HFFc6 (cell line): ENCODE measurements at regions not wholly inside any gene's neighbourhood (a gene's known extent, or its start where the extent isn't known, plus 50 kb on each side); places are given as distances from the start of the nearest gene placed in this dataset.

ENCODE experiments used
- DNase-seq: peaks from one replicate; pipeline ENCODE4 v3.0.0-alpha.2; 2018
- H3K27ac Mint-ChIP-seq: 2 replicates; pipeline ENCODE4 v1.8.0; 2020; ENCODE audit warnings: mild to moderate bottlenecking, mixed read lengths
- H3K27me3 Mint-ChIP-seq: 2 replicates; pipeline ENCODE4 v1.8.0; 2021; ENCODE audit warnings: mild to moderate bottlenecking, moderate library complexity, mixed read lengths; ENCODE audit not compliant: insufficient read depth
- H3K36me3 Mint-ChIP-seq: 2 replicates; pipeline ENCODE4 v1.8.0; 2021; ENCODE audit warnings: low read depth, mixed read lengths
- H3K4me1 Mint-ChIP-seq: 2 replicates; pipeline ENCODE4 v1.8.0; 2020; ENCODE audit warnings: low read depth, mixed read lengths
- H3K4me3 Mint-ChIP-seq: 2 replicates; pipeline ENCODE4 v1.8.0; 2020; ENCODE audit warnings: mild to moderate bottlenecking, moderate library complexity, mixed read lengths
- H3K9me3 Mint-ChIP-seq: 2 replicates; pipeline ENCODE4 v1.8.0; 2020; ENCODE audit warnings: mild to moderate bottlenecking, mixed read lengths
- TF ChIP-seq, protein P1 (sequence below): fragments of 200-600 bp; sonication (generic); IDR thresholded peaks from 2 replicates; pipeline ENCODE4 v1.5.0; 2021; ENCODE audit warnings: antibody characterized with exemption, mild to moderate bottlenecking

DNA sequence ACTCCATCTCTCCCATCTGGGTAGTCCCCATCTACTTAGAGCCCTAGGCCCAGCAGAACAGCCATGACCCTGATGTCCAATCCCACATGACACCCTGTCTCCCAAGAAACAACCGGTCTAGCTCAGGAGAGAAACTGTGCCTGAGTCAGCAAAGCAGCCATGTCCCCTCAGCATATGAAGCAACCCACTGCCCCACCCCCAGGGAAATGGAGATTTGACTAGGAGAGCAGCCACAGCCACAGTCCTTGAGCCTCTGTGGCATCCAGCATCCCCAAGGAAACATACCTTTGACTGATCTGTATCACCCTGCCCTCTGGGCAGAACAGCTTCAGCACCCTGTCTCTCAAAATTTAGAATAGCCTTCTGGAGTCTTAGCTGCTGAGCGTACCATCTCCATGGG lies 641.9 kb upstream of the FBXO33 start:
- TF ChIP-seq, protein P1, sequence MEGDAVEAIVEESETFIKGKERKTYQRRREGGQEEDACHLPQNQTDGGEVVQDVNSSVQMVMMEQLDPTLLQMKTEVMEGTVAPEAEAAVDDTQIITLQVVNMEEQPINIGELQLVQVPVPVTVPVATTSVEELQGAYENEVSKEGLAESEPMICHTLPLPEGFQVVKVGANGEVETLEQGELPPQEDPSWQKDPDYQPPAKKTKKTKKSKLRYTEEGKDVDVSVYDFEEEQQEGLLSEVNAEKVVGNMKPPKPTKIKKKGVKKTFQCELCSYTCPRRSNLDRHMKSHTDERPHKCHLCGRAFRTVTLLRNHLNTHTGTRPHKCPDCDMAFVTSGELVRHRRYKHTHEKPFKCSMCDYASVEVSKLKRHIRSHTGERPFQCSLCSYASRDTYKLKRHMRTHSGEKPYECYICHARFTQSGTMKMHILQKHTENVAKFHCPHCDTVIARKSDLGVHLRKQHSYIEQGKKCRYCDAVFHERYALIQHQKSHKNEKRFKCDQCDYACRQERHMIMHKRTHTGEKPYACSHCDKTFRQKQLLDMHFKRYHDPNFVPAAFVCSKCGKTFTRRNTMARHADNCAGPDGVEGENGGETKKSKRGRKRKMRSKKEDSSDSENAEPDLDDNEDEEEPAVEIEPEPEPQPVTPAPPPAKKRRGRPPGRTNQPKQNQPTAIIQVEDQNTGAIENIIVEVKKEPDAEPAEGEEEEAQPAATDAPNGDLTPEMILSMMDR, result no peak
- Mint-ChIP-seq H3K27me3 (peaks cover 1% of the 10 kb centered on the region; the same call in 1 of the 2 replicates), H3K9me3 (peaks cover 37% of the 10 kb centered on the region), H3K27ac (no peak overlapping the region), H3K36me3 (no peaks in the 10 kb centered on the region), H3K4me3 (no peak overlapping the region), H3K4me1 (no peaks in the 10 kb centered on the region)
- no peak for DNase-seq

DNA sequence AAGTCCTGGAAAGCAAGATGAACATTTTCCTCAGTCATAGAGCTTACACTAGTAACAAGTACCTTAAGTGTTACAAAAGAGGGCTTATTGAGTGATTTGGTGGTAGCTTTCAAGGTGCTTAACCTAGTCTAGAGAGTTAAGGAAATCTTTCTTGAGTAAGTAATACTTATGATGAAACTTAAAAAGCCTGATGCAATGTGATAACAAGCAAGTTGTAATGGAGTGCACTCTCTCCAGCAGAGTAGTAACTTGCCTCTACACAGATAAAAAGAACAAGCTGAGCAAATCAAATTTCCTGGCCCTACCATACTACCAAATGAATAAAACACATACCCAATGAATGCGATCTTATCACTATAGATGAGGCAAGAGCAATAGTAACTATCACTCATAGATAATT lies 639.9 kb upstream of the FBXO33 start:
- Mint-ChIP-seq H3K4me1 (no peaks in the 10 kb centered on the region), H3K36me3 (no peaks in the 10 kb centered on the region), H3K4me3 (no peak overlapping the region), H3K27ac (no peak overlapping the region), H3K27me3 (peaks cover 1% of the 10 kb centered on the region; the same call in 1 of the 2 replicates), H3K9me3 (peaks cover 37% of the 10 kb centered on the region)
- DNase-seq, result no peak
- TF ChIP-seq, protein P1, result no peak

DNA sequence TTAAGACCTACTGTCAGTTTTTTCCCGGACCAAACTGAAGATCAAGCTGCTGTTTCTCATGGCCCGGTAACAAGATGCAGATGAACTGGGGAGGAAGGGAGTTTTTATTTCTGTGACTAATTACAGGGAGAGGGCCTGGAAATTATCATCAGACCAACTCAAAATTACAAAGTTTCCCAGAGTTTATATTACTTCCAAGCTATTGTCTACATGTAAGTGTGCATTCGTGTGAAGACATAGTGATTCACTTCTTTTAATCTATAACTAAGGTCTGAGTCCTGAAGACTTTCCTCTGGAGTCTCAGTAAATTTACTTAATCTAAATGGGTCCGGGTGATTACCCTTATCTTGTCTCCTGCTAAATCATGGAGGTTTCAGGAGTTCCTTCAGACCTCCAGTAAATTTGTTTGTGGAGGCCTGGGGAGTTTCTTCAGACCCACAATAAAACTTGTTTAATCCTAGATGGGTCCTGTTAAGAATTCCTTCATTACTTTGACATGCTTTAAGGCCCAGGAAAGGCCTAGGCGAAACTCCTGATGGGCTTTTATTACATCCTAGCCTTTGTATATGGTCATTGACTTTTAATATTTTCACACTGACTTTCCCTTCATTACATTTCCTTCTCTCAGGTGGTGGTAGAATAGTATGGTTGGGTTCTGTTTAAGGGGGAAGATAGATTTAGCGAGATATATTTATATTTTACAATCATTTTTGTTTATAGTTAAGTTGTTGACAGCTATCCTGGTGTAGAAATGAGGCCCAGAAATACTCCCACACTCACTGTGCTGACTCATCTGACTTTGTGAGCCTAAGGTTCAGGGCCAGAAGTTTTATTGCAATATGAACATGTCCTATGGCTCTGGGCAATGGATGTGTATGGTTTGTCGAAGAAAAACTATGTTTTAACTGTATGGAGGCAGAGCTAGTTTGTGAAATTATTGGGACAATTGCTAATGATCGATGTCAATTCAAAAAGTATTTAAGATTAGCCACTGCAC lies 627.0 kb upstream of the FBXO33 start:
- Mint-ChIP-seq H3K36me3 (no peaks in the 10 kb centered on the region), H3K27ac (no peak overlapping the region), H3K4me1 (no peaks in the 10 kb centered on the region), H3K4me3 (no peak overlapping the region), H3K27me3 (no peaks in the 10 kb centered on the region), H3K9me3 (peaks cover 28% of the 10 kb centered on the region)
- no peak for DNase-seq
- TF ChIP-seq, protein P1, result no peak

DNA sequence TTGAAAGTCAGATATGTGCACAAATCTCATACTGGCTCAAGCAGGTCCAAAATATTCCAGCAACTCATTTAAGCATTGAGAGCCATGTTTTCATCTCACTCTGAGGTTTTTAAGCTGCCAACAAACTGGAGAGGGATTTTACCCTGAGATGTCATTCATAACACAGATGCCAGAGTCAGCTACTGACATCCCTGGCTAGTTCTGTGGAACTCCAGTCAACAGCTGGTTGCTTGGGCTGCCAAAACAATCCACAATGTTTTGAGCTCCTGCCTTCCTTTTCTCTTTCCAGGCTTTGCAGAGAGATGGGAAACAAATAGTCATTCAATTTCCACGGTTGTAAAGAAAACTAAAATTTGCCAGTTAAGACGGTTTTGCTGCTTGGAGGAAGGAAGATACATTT lies 621.2 kb upstream of the FBXO33 start:
- TF ChIP-seq, protein P1, result no peak
- H3K4me3 Mint-ChIP-seq, result no peak overlapping the region
- H3K27ac Mint-ChIP-seq, result no peak overlapping the region
- no peaks in the 10 kb centered on the region for H3K36me3 Mint-ChIP-seq
- no peaks in the 10 kb centered on the region for H3K4me1 Mint-ChIP-seq
- no peak for DNase-seq
- peaks cover 34% of the 10 kb centered on the region for H3K9me3 Mint-ChIP-seq
- H3K27me3 Mint-ChIP-seq, result no peaks in the 10 kb centered on the region

DNA sequence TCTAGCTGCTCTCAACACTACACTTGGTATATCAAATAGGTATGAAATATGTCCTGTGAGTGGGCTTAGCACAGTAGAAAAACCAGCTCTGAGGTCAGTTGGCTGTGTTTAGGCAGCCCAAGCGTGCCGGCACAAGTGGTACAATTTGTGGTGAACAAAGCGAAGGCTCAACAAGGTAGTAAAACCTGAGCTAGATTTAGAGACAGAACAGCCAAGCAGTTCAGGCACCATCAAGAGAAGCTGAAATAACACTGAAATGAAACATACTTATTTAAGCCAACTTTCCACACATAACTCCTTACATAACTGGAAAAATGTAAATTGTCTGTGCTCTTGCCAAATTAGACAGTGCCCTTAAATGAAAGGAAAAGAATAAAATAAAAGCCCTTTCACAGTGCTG lies 596.8 kb upstream of the FBXO33 start:
- Mint-ChIP-seq H3K36me3 (no peaks in the 10 kb centered on the region; the same call in 1 of the 2 replicates), H3K27ac (no peak overlapping the region), H3K27me3 (no peaks in the 10 kb centered on the region), H3K4me3 (no peak overlapping the region), H3K9me3 (peaks cover 34% of the 10 kb centered on the region), H3K4me1 (no peaks in the 10 kb centered on the region)
- no peak for DNase-seq
- TF ChIP-seq, protein P1, result no peak
